NB4 (cell line): ENCODE measurements at regions not wholly inside any gene's neighbourhood (a gene's known extent, or its start where the extent isn't known, plus 50 kb on each side); places are given as distances from the start of the nearest gene placed in this dataset.
"Not testable (repeated sequence)": the region's sequence is repeated elsewhere in the genome, so short reads cannot be mapped to it uniquely, and the experiment has no call there.

Experiments
- DNase-seq: peaks from one replicate; pipeline ENCODE4 v3.0.0; 2010; ENCODE audit warnings: low read depth
- H3K4me3 ChIP-seq: one replicate; pipeline ENCODE4 v1.5.1; 2011; ENCODE audit warnings: mild to moderate bottlenecking, low read depth, low read length, moderate library complexity
- CTCF ChIP-seq: IDR thresholded peaks from one replicate; pipeline ENCODE4 v1.5.1; 2012; ENCODE audit warnings: low read depth, low read length
- MAX ChIP-seq: IDR thresholded peaks from 2 replicates; pipeline ENCODE4 v1.6.1; 2011; ENCODE audit warnings: low read depth, low read length
- MYC ChIP-seq: IDR thresholded peaks from 2 replicates; pipeline ENCODE4 v1.6.1; 2011; ENCODE audit warnings: low read depth, low read length
- POLR2A ChIP-seq: IDR thresholded peaks from 2 replicates; pipeline ENCODE4 v1.6.1; 2011; ENCODE audit warnings: mild to moderate bottlenecking; ENCODE audit not compliant: insufficient read length; ENCODE audit errors: extremely low read depth

GRCh38 chr5:96201503-96201902 lies 231.5 kb downstream of the PCSK1 start:
- no peak for DNase-seq
- TF ChIP-seq MYC (no peak), POLR2A (no peak), CTCF (no peak), MAX (no peak)

GRCh38 chr5:96200641-96201040 lies 232.4 kb downstream of the PCSK1 start:
- no peak for DNase-seq
- TF ChIP-seq POLR2A, result no peak
- TF ChIP-seq MAX, result no peak
- TF ChIP-seq CTCF, result no peak
- TF ChIP-seq MYC, result no peak
- H3K4me3 ChIP-seq, result no peak overlapping the region

More at GRCh38 chr5:96201503-96201902, 231.5 kb downstream of the PCSK1 start:
- no peak overlapping the region for H3K4me3 ChIP-seq

GRCh38 chr5:96199713-96200183 lies 233.3 kb downstream of the PCSK1 start:
- TF ChIP-seq MAX (no peak), POLR2A (no peak), MYC (no peak), CTCF (no peak)
- no peak overlapping the region for H3K4me3 ChIP-seq
- DNase-seq, result no peak

GRCh38 chr5:96198356-96199058 lies 234.5 kb downstream of the PCSK1 start:
- H3K4me3 ChIP-seq, result no peak overlapping the region
- no peak for TF ChIP-seq MAX
- no peak for TF ChIP-seq CTCF
- no peak for TF ChIP-seq MYC
- TF ChIP-seq POLR2A, result no peak
- DNase-seq, result no peak

GRCh38 chr5:96197767-96198166 lies 235.3 kb downstream of the PCSK1 start:
- not testable (repeated sequence) for DNase-seq, H3K4me3 ChIP-seq

GRCh38 chr5:96197347-96197746 lies 235.7 kb upstream of the ELL2 start:
- no peak for DNase-seq
- H3K4me3 ChIP-seq, result no peak overlapping the region
- TF ChIP-seq MAX (no peak), CTCF (no peak), POLR2A (no peak), MYC (no peak)
